ENCODE measurements at regions not wholly inside any gene's neighbourhood (a gene's known extent, or its start where the extent isn't known, plus 50 kb on each side); places are given as distances from the start of the nearest gene placed in this dataset.

DNA sequence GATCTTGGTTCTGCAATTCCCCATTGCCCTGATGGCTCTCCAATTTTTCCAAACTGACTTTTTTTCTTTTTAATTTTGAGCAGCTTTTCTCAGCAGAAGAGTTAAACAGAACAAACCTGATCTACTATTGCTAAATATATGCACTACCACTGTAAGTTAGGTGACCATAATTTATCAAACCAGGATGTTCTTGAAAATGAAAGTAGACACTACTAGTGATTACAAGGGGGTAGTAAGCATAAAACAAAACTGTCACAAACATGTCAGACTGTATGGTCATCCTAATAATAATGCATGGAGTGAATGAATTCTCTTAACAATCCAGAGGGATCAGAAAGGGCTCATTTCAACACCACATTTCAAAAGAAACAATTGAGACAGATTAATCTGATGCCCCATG lies 183.0 kb upstream of the FOXN3 start:
- DNase-seq: no peak

DNA sequence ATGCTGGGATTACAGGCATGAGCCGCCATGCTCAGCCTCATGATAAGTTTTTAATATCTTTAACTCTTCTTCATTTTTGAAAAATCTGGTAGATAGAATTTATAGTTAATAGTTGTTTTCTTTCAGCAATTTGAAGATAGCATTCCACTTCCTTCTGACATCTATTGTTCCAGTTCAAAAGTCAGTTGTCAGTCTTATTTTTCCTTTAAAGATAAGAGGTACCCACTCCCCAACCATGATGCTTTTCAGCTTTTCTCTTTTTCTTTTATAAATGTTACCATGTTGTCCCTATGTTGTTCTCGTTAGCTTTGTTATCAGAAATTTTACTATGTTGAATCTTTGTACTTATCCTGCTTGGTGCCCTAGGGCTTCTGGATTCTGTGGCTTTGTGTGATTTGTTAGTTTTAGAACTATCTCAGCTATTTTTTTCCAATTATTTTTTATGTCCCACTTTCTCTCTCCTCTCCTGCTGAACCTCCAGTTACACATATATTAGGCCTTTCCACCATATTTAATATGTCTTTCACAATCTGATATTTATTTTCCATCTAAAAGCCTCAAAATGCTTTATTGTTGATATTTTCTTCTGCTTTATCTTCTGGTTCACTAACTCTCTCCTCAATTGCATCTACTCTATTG lies 181.6 kb upstream of the FOXN3 start:
- DNase-seq: peak; percentile 15

DNA sequence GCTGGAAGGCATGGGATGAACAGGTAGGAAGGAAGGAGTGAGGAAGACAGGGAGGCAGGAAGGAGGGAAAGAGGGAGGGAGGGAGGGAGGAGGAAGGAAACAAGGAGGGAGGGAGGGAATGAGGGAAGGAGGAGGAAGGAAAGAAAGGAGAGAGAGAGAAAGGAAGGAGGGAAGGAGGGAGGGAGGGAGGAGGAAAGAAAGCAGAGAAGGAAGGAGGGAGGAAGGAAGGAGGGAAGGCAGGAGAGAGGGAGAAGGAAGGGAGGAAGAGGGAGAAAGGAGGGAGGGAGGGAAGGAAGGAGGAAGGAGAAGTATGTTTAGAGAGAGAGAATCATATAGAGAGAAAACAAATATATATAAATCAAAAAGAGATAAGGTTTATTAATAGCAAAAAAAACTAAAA lies 175.9 kb upstream of the FOXN3 start:
- DNase-seq: no peak

DNA sequence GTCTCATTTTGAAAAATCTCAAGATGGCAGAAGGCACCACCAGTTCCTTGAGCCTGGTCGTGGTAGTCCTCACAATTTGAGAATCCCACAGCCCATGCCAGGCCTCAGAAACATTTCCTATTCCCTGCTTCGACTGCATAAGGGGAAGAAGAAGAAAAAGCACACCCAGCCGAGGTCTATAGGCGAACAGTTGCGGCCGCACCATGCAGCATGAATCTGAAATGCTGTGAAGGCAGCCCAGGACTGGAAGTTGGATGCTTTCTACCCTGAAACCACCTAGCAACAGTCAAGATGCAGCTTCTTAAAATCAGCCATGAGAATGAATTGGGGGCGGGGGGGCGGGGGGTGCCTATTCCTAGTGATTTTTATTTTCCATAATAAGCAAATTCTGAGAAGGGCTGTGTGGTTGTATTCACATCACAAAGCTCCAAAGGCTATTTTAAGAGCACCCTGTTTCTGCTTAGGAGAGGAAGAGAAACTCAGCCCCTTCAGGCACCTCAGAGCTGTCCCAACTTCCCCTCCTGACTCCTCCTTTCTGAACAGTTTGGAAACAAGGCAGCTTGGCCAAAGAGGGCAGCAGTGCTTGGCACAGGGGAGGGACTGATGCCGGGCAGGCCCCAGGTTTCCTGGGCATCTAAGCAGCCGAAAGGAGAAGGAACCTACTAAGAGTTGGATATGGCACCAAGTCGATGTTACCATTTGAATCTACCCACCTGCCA lies 172.5 kb upstream of the FOXN3 start:
- no peak for DNase-seq

DNA sequence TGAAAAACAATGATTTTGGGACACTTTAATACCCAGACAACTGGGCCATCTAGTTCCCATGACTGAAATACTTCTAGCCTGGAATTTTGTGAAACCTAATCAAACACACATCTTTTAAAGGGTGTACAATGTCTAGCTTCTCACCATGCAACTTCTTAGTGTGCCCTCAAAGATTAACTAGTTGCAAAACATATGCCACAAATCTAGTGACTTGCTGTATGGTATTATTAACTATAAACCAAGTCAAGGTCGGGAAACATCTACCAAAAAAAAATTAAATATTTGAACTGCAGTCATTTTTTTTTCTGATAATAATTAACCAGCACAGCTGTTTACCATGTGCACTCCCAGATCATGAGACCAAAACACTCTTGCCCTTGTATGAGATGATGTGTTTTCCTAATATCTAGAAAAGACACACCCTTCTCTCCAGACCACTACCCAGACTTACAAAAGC lies 171.8 kb upstream of the FOXN3 start:
- DNase-seq: no peak

DNA sequence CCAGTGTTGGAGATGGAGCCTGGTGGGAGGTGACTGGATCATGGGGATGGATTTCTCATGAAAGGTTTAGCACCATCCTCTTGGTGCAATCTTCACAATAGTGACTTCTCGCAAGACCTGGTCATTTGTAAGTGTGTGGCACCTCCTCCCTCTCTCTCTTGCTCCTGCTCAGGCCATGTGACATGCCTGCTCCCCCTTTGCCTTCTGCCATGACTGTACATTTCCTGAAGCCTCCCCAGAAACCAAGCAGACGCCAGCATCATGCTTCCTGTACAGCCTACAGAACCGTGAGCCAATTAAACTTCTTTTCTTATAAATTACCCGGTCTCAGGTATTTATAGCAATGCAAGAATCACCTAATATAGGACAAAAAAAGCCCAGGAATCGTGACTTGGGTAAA lies 171.0 kb upstream of the FOXN3 start:
- no peak for DNase-seq

DNA sequence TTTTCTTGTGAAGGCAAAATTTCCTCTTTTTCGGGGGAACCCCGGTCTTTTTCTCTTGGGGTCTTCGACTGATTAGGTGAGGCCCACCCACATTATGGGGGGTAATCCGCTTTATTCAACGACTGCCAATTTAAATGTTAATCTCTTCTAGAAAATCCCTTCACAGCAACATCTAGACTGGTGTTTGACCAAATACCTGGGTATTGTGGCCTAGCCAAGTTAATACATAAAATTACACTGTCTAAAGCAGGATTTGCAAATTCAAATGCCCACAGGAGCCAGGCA lies 170.0 kb upstream of the FOXN3 start:
- DNase-seq: no peak

DNA sequence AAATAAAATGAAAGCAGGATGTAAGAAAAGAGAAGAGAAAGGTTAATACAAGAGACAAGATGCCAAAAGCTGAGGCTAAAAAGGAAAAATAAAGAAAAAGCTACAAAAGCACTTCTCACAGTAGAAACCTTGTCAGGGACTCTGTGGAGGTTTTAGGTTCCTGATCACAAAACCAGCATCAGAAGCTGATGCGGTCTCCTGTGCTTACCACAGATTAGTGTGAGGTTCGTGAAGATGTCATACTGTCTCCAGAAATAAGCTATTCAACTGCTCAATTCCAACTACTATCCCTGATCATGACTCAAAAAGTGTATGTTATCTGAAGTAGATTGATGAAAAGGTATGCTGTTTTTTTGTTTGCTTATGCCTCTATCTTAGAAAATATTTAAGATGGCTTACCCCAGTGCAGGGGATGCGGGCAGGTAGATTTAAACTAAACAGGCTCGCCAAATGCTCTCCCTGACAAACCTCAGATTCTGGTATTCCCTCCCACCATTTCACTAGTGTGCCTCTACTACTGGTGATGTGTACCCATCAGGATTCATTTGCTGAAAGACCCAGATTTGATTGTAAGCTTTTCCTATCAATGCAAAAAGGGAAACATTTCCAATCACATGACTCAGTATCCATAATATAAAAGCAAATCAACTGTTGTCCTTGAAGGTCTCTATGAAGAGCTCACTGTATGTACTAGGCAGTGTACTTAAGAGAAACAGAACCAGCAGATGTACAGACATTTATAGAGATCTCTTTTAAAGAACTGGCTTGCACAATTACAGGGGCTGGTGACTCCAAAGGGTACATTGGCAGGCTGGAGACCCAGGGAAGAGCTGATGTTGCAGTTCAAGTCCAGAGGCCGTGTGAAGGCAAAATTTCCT lies 169.5 kb upstream of the FOXN3 start:
- no peak for DNase-seq

DNA sequence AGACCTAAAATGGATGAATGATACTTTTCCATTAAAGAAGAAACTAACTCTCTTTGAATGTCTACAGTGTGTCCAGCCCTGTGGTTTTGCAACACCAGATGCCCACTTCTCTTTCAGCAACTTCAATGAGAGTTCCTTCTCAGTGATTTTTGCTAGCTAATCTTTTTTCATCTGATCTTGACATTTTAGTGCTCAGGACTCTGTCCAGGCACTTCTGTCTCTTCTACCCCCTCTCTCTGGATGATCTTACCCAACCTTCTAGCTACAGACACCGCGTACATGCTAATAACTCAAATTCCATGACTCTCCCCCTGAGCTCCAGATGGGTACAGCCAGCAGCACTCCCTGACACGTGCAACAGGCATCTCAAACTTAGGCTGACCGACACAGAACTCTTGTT lies 161.1 kb upstream of the FOXN3 start:
- no peak for DNase-seq

DNA sequence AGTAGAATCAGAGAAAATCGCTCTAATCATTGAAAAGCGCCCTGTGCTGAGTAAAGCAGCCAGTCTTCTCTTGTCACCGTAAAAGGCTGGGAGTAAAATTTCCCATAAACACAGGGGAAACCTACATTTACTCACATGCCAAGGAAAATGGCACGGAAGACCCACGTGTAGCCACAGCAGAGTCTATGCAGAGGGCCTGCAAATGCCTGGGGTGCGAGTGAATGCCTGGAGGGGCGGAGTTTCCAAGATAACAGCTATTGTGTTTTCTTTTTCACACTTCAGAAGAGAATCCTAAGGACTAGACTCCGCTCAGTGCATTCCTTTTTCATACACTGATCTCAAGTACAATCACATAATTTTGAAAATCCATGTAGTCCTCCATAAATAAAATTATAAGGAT lies 159.9 kb upstream of the FOXN3 start:
- DNase-seq: peak; percentile 25

DNA sequence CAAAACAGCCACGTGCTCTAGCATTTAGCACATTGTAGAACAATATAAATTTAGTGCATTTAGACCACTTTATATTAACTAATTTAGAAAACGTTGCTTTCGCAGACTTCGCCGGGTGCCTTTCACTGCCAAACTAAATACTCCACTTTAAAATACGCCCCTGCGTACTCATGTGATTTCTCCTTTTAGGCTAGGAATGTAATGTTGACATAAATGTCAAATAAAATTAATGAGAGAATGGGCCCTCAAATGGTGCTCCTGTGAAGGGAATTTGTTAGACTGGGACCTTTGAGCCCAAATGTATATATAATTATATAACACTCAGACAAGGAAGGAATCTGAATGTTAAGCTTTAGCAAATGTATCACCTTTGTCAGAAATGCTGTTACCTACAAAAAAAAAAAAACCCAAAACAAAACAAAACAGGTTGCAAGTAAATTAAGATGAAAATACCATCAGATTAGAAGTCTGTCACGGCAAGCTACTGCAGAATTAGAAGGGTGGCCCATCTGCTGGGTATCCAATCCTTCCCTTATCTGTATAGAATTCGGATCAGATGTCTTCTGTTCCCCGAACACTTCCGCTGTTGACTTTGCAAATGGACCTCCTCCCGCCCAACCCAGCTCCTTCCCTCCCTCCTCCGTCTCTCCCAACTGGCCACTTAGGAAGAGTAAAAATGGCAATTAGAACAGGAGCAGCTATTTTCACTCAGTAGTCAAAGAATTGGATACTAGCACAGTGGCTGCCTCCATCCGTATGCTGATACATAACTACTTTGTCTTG lies 159.3 kb upstream of the FOXN3 start:
- peak; percentile 77 for DNase-seq

DNA sequence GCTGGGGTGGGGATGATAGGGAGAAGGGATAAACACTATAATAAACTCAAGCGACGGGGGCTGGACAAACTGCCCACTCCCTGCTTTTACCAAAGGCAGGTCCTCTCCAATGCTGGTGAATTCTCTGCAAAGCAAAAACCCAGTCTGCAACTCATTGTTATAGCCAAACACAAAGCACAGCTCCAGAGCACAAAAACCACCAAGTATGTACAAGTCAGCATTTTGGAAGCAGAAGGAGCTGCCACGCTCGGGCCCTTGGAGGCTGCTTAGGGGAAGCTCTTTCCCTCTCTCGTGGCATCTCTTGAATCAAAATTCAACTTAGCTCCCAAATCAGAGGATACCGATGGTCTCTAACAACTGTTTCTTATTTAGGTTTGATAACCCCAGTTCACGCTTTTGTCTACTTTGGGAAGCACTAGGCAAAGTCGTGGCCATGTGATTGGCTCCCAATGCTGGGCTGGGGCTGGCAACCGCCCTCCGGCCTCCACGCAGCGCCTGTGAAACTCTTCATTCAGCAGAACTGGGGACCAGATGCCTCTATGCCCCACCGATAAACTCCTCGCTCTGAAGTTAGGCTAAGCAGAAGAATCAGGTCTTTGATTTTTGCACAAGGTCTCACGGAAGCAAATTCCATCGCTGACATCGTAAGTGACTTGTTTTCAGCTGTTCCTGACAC lies 158.5 kb upstream of the FOXN3 start:
- no peak for DNase-seq

DNA sequence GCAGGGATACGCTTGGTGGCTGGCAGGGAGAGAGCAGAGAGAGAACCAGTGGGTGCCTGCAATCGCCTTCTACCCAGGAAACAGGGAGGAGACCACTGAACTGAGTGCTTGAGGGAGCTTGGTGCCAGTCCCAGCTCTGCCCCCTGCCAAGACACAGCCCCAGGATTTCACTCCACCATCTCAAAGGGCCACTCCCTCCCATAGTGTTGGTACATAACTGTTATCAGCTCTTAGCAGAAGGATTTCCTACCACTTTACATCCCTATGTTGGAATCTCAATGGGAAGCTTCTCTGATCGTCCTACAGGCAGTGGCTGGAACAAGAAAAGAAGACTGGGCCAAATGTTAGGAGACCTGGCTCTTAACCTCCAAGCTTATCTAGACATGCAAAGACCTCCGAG lies 157.4 kb upstream of the FOXN3 start:
- peak; percentile 26 for DNase-seq

DNA sequence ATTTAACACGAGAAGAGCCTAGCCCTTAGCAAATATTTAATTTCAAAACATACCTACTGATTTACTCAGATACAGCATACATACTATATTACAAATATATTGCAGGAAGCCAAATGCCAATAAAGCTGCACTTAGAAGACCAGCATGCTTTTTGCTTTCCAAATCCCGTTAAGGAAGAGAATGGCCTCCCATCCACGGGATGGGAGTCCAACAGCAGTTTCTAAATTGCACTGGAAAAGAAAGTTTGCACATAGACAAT lies 156.3 kb upstream of the FOXN3 start:
- DNase-seq: peak; percentile 20

DNA sequence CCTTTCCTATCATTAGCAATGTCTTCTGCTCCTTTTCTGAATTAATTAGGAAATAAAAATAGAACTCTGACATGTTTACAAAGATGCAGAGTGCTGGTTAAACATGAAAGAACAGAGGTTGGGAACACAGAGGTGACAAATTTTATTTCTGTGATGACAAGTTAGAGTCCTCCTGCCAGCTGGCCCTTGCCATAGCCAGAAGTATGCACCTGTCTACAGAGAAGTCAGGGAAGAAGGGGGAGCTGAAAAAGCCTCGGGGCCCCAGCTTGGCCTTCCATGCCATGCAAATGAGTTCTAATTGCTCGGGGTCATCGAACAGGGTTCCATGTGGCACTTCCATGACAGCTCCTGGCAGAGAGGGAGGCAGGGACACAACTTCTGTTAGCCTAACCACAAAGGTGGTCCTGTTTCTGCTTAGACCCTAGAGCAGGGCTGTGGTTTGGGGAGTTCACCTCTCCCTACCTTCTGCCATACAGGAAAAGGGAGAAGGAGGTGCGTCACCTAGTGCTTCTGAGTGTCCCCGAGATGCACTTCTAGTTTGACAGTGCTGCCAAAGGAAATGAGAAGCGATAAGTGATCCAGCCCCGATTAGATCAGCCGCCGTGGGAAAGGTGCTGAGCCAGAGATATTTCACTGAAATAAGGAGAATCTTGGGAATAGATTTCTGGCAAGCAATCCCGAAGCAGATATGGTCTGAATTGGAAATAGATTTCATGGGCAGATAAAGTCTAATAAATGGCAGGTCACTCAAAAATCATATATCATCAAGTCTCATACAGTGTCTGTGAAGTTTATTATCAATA lies 155.8 kb upstream of the FOXN3 start:
- peak; percentile 81 for DNase-seq

DNA sequence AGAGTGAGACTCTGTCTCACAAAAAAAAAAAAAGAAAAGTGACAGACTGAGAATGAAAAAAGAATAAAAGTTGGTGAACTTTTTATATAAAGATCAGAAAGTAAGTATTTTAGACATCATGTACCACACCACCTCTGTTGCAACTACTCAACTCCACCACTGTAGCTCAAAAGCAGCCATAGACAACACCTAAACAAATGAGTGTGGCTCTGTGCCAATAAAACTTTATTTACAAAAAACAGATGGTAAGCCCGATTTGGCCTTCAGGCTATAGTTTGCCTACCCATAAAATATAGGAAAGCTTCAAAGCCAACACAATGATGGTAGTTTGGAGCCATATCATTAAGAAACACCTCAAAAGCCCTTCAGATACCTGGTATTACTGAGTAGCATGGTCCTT lies 154.5 kb upstream of the FOXN3 start:
- DNase-seq: peak; percentile 95

DNA sequence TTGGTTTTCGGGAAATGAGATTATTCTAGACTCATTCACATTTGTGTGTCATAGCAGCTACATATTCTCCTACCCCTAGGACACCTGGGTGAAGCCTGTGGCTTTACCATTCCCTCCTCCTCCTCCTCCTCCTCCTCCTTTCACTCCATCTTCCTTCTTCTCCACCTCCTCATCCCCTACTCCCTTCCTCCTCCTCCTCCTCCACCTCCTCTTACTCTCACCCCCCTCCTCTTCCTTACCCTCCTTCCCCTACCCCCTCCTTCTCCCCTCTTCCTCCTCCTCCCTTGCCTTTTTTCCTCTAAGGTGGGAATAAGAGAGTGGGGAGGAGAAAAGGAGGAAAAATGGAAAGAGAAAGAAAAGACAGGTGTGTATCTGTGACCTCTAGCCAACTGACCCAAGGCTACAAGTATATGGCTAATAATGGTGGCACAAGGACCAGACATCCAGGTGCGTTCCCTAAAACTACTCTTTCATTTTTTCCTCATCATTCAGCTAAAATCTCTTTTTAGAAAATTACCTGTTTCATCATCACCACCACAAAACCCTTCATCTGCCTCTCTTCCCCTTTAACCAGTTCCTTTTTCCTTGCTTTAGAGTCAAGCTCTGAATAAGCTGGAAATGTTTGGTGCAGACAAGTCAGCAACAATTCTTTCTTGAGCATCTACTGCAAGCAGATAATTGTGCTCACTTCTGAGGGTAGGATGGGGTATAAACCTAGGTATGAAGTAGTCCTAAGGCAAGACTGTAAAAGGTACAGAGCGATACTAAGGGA lies 149.8 kb upstream of the FOXN3 start:
- DNase-seq: no peak

DNA sequence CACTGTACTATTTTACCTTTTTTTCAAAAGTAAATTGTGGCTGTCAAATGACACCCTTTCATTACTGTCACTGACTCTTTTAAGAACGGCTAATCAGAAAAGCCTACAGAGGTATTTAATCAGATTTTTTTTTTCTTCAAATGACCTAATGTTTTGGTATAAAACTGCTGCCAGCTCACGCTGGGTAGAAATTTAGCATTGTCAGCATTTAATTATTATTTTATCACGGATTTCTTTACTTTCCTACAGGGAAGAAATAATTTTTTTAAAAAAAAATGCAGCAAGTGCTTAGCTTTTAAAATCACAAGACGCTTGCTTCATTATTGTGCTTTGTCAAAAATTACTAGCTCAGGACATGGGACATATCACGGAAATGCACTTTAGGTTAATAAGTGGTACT lies 149.1 kb upstream of the FOXN3 start:
- no peak for DNase-seq

DNA sequence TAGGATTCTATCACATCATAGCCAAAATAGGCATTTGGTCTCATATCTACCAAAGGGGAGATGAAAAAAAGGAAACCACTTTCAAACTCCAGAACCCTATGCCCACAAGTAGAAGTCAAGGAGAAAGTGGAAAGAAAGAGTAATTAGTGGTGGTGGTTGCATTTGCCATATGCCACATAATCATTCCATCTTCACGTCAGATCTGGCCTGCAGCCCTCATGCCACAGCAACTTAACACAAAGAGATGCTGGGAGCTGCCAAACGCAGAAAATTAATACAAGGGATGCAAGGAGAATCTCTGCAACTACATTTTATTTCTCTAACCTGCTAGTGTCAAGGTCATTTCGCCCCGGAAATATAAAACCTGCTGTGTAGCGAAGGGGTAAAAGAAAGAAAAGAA lies 148.6 kb upstream of the FOXN3 start:
- DNase-seq: no peak

DNA sequence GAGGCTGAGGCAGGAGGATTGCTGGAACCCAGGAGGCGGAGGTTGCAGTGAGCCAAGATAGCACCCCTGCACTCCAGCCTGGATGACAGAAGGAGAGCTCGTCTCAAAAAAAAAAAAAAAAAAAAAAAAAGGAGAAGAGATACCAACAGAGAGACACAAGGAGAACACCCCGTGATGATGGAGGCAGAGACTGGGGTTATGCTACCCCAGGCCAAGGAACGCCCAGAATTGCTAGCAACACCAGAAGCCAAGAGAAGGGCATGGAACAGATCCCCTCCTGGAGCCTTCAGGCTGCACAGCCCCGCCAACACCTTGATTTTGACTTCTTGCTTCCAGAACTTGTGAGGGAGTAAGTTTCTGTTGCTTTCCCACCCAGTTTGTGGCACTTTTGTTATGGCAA lies 148.0 kb upstream of the FOXN3 start:
- no peak for DNase-seq

DNA sequence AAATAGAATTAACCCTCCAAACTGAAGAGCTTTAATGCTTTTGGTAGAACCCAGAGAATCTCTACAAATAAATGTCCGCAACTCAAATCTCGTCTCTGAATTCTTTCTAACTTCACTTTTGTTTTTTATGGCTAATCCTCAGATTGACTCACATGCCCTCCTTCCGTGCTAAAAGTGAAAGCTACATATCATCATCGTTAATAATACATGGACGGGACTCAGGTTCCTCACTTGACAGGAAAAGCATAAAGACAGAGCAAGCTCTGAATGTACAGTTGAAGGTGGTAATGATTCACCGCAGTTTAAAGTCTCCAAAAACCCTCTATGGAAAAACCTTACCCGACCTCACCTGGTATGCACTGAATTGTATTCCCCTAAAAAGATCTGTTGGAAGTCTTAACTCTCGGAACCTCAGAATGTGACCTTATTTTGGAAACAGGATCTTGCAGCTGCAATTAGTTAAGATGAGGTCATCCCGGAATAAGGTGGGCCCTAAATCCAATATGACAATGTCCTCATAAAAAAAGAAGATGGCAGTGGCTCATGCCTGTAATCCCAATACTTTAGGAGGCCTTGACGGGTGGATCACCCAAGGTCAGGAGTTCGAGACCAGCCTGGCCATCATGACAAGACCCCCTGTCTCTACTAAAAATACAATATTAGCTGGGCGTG lies 147.4 kb upstream of the FOXN3 start:
- DNase-seq: no peak
